WERI-Rb-1 (cell line): ENCODE measurements at regions not wholly inside any gene's neighbourhood (a gene's known extent, or its start where the extent isn't known, plus 50 kb on each side); places are given as distances from the start of the nearest gene placed in this dataset.
A peak's percentile ranks its signal among the peaks of the same experiment; 100 is the strongest.

ENCODE experiments used
- DNase-seq: peaks from one replicate; pipeline ENCODE4 v3.0.0-alpha.2; 2020
- H3K27ac ChIP-seq: fragments of 250-450 bp; sonication (Bioruptor Pico); 2 replicates; pipeline ENCODE4 v1.5.1; 2020; ENCODE audit warnings: mild to moderate bottlenecking, moderate library complexity
- H3K27me3 ChIP-seq: fragments of 250-450 bp; sonication (Bioruptor Pico); 2 replicates; pipeline ENCODE4 v1.5.1; 2021; ENCODE audit warnings: mild to moderate bottlenecking, low read depth, moderate library complexity; ENCODE audit not compliant: insufficient read depth, severe bottlenecking
- H3K36me3 ChIP-seq: fragments of 250-450 bp; sonication (Bioruptor Pico); 2 replicates; pipeline ENCODE4 v1.5.1; 2020; ENCODE audit warnings: mild to moderate bottlenecking, moderate library complexity
- H3K4me3 ChIP-seq: 2 replicates; pipeline ENCODE4 v1.5.1; 2011; ENCODE audit warnings: low read depth, mild to moderate bottlenecking, control low read depth, low read length
- H3K9me3 ChIP-seq: fragments of 250-450 bp; sonication (Bioruptor Pico); 2 replicates; pipeline ENCODE4 v1.5.1; 2021; ENCODE audit warnings: mild to moderate bottlenecking, moderate library complexity; ENCODE audit not compliant: severe bottlenecking
- CTCF ChIP-seq: IDR thresholded peaks from 2 replicates; pipeline ENCODE4 v1.5.1; 2011; ENCODE audit warnings: low read depth, mild to moderate bottlenecking, control low read depth, inconsistent platforms, low read length

DNA sequence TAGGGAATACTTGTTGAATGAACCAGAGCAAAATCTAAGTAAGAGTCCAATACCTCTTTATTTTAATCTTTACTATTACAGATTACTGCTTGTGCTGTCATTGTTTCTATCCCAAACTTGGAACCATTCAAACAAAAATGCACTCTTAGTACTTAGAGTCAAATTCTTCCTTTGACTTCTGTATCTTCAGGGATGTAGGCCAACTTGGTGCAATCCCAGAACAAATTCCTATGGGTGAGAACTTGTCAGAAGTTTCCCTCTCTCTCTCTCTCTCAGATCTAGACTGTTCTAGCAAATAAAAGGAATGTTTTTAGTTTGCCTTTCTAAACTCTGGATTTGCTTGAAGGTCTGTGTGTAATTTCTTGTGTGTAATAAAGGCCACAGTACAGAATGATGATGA is 329.0 kb upstream of the TMTC4 start:
- Histone ChIP-seq H3K9me3 (no peaks in the 10 kb centered on the region), H3K36me3 (no peaks in the 10 kb centered on the region), H3K4me3 (no peak overlapping the region), H3K27ac (no peak overlapping the region), H3K27me3 (peaks cover 6% of the 10 kb centered on the region)
- DNase-seq, result no peak
- no peak for TF ChIP-seq CTCF

- peaks cover 6% of the 10 kb centered on the region for H3K9me3 ChIP-seq
- no peak overlapping the region for H3K4me3 ChIP-seq
- no peak overlapping the region for H3K27ac ChIP-seq
- H3K36me3 ChIP-seq, result no peaks in the 10 kb centered on the region
- no peak for TF ChIP-seq CTCF
- no peak for DNase-seq
- H3K27me3 ChIP-seq, result peaks cover 5% of the 10 kb centered on the region
These were observed 314.8 kb upstream of the TMTC4 start for GRCh38 chr13:100989392-100989791.

- no peak overlapping the region for H3K4me3 ChIP-seq
- H3K9me3 ChIP-seq, result peaks cover 6% of the 10 kb centered on the region
- TF ChIP-seq CTCF, result no peak
- no peaks in the 10 kb centered on the region for H3K36me3 ChIP-seq
- H3K27me3 ChIP-seq, result peaks cover 5% of the 10 kb centered on the region
- no peak for DNase-seq
- H3K27ac ChIP-seq, result no peak overlapping the region
These were observed 314.3 kb upstream of the TMTC4 start for GRCh38 chr13:100988921-100989320.

DNA sequence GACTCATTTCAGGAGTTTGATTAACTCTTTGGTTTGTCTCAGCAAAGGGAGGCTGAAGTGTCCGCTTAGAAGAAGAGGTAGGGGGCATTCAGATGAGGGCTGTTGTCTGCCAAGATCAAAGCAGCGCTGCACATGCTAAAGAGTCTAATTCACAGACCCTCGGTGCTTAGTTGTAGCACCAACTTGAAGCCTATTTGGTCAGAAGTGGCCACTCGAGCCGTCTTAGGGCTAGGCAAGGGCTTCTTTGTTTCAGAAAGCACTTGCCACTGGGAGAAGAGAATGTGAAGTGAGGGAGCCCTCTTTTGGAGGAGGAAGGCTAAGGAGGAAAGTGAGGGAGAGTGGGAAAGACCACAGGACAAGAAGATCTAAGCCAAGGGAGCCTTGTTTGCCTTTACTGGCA is 313.4 kb upstream of the TMTC4 start:
- no peak overlapping the region for H3K4me3 ChIP-seq
- H3K36me3 ChIP-seq, result no peaks in the 10 kb centered on the region
- no peak overlapping the region for H3K27ac ChIP-seq
- H3K9me3 ChIP-seq, result peaks cover 6% of the 10 kb centered on the region
- peaks cover 5% of the 10 kb centered on the region for H3K27me3 ChIP-seq
- peak; percentile 42 for DNase-seq
- TF ChIP-seq CTCF, result peak; percentile 70

- Histone ChIP-seq H3K36me3 (no peaks in the 10 kb centered on the region), H3K27me3 (peaks cover 2% of the 10 kb centered on the region), H3K9me3 (peaks cover 6% of the 10 kb centered on the region), H3K27ac (no peak overlapping the region), H3K4me3 (no peak overlapping the region)
- no peak for DNase-seq
- TF ChIP-seq CTCF, result no peak
These were observed 312.0 kb upstream of the TMTC4 start for GRCh38 chr13:100986571-100986970.

DNA sequence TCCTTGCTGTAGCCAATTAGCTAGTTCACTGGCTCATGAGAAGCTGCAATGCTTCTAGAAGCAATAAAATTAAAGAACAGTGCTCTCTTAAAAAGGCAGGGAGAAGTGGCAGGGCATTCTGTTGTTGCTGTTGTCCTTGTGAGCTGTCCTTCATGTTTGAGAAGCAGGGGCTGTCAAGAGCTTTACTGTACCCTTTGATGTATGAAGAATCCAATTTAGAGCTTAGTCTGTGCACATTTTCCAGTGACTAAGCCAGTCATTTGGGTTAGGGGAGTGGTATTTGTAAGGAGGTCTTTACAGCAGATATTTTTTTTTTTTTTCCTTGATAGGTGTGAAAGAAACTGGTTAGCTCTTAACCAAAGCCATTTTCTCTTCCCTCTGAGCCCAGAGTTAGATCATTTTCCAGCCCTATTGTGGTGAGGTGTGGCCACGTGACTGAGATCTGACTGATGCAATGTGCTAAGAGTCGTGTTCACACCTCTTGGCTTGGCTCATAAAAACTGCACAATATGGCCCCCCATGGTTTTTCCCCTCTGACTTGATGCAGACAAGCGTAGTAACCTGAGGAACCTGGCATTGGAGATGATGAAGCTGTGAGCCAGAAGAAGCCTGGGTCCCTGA is 309.6 kb upstream of the TMTC4 start:
- DNase-seq, result no peak
- Histone ChIP-seq H3K9me3 (peaks cover 6% of the 10 kb centered on the region), H3K27me3 (peaks cover 3% of the 10 kb centered on the region), H3K36me3 (no peaks in the 10 kb centered on the region), H3K27ac (no peak overlapping the region), H3K4me3 (no peak overlapping the region)
- TF ChIP-seq CTCF, result no peak
